T-cell (primary cell): ENCODE measurements at regions not wholly inside any gene's neighbourhood (a gene's known extent, or its start where the extent isn't known, plus 50 kb on each side); places are given as distances from the start of the nearest gene placed in this dataset.

Experiments
- ATAC-seq, 4 experiments: fragments of 200-7000 bp in 3 of 4; fragments of 150-1000 bp in 1 of 4; cut with Tn5 transposase; replicated peaks in 1 of 4; 1 replicate in 3 of 4; 2 replicates in 1 of 4; pipeline ENCODE4 v1.10.0; 2021; ENCODE audit warnings: moderate library complexity in 3 of 4, mild to moderate bottlenecking in 2 of 4, moderate number of reproducible peaks in 1 of 4
- CTCF ChIA-PET, 2 donors: fragments of 300-600 bp; sonication (Branson Sonifier 250); formaldehyde crosslinking; loops; one replicate each; lab custom pipeline; 2022; ENCODE audit warnings: antibody characterized with exemption in 2 of 2; lab: Charles Lee
- POLR2A ChIA-PET, 2 donors: fragments of 300-600 bp; sonication (Branson Sonifier 250); formaldehyde crosslinking; loops; one replicate each; lab custom pipeline; 2022; ENCODE audit warnings: antibody characterized with exemption in 2 of 2; lab: Charles Lee
- DNase-seq, 35 experiments: peaks; one replicate each; pipeline versions ENCODE4 v3.0.0 to v3.0.0-alpha.2; 2013 to 2023
- H3K27ac ChIP-seq: one replicate; pipeline ENCODE4 v1.5.1; 2013; ENCODE audit warnings: low read length
- H3K27me3 ChIP-seq, 2 experiments: replicated peaks in 1 of 2; 1 replicate in 1 of 2; 2 replicates in 1 of 2; pipeline versions ENCODE4 v1.6.1 to v1.7.0; 2013; ENCODE audit warnings: low read length in 1 of 2, mixed read lengths in 1 of 2; ENCODE audit not compliant: control insufficient read depth in 2 of 2, insufficient read depth in 2 of 2; ENCODE audit errors: extremely low read depth in 1 of 2
- H3K36me3 ChIP-seq, 2 donors: 1 replicate in 1 of 2; 2 replicates in 1 of 2; pipeline versions ENCODE4 v1.6.1 to v1.7.0; 2013; ENCODE audit warnings: low read length in 1 of 2; ENCODE audit not compliant: control insufficient read depth in 2 of 2, insufficient read depth in 1 of 2; ENCODE audit errors: extremely low read depth in 1 of 2
- H3K4me1 ChIP-seq, 2 experiments: 1 replicate in 1 of 2; 2 replicates in 1 of 2; pipeline versions ENCODE4 v1.6.1 to v1.7.0; 2013; ENCODE audit warnings: low read length in 2 of 2, mixed read lengths in 1 of 2; ENCODE audit not compliant: insufficient read depth in 2 of 2, control insufficient read depth in 1 of 2; ENCODE audit errors: extremely low read depth in 1 of 2
- H3K4me3 ChIP-seq, 2 donors: 1 replicate in 1 of 2; 2 replicates in 1 of 2; pipeline versions ENCODE4 v1.5.1 to v1.7.0; 2013; ENCODE audit warnings: mild to moderate bottlenecking in 2 of 2, low read length in 1 of 2, moderate library complexity in 1 of 2; ENCODE audit not compliant: control insufficient read depth in 1 of 2; ENCODE audit errors: extremely low read depth in 1 of 2
- H3K9me3 ChIP-seq: 2 replicates; pipeline ENCODE4 v1.7.0; 2013
- H3K27ac Mint-ChIP-seq, 2 donors: one replicate each; pipeline ENCODE4 v1.8.0; 2020 to 2021; ENCODE audit warnings: mild to moderate bottlenecking in 2 of 2, mixed read lengths in 2 of 2
- H3K27me3 Mint-ChIP-seq, 2 donors: one replicate each; pipeline ENCODE4 v1.8.0; 2021 to 2022; ENCODE audit warnings: mixed read lengths in 2 of 2
- H3K36me3 Mint-ChIP-seq: one replicate; pipeline ENCODE4 v1.8.0; 2021; ENCODE audit warnings: mixed read lengths
- H3K4me1 Mint-ChIP-seq, 3 donors: one replicate each; pipeline ENCODE4 v1.8.0; 2020 to 2022; ENCODE audit warnings: mixed read lengths in 3 of 3, mild to moderate bottlenecking in 1 of 3
- H3K4me3 Mint-ChIP-seq, 3 donors: one replicate each; pipeline ENCODE4 v1.8.0; 2020 to 2022; ENCODE audit warnings: mild to moderate bottlenecking in 3 of 3, mixed read lengths in 3 of 3, moderate library complexity in 3 of 3
- H3K9me3 Mint-ChIP-seq, 3 donors: one replicate each; pipeline ENCODE4 v1.8.0; 2020 to 2022; ENCODE audit warnings: mixed read lengths in 3 of 3
- whole genome bisulfite sequencing: methylation state at CpG from one replicate; pipeline ENCODE4 v1.1.5; 2013; ENCODE audit warnings: missing lambda C conversion rate; ENCODE audit not compliant: insufficient coverage; 5-methylcytosine and 5-hydroxymethylcytosine counted together

- Histone ChIP-seq H3K4me1 (no peaks in the 10 kb centered on the region), H3K27me3 (no peaks in the 10 kb centered on the region), H3K9me3 (no peaks in the 10 kb centered on the region), H3K27ac (no peak overlapping the region), H3K36me3 (no peaks in the 10 kb centered on the region), H3K4me3 (no peak overlapping the region)
- Mint-ChIP-seq H3K4me1 (no peaks in the 10 kb centered on the region), H3K27me3 (no peaks in the 10 kb centered on the region), H3K27ac (no peak overlapping the region), H3K9me3 (peaks cover 0 to 4% (median 3%) of the 10 kb centered on the region in 3 donors), H3K36me3 (no peaks in the 10 kb centered on the region), H3K4me3 (no peak overlapping the region)
- POLR2A ChIA-PET: no interaction called here
- no peak for ATAC-seq
- WGBS: 72% methylated on average over 3 of the region's 5 CpGs
- CTCF ChIA-PET: no interaction called here
- DNase-seq: no peak
Observed at GRCh38 chr2:14713248-14713647, 80.7 kb downstream of the LRATD1 start.

DNA sequence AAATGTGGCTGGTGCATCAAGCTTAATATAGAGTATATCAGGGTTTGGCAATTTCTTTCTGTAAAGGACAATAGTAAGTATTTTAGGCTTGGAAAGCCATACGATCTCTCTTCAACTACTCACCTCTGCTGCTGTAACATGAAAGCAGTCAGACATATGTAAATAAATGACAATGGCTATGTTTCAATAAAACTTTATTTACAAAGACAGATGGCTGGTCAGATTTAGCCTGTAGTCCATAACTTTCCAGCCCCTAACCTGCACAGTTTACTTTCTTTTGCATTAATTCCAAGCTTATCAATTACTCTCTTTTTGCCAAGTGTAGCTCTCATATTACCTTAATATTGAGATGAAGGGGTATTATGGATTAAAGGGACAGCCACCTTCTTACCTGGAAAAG lies 83.1 kb downstream of the LRATD1 start:
- H3K27ac Mint-ChIP-seq: no peak overlapping the region
- Histone ChIP-seq H3K36me3 (no peaks in the 10 kb centered on the region), H3K27me3 (no peaks in the 10 kb centered on the region), H3K4me1 (no peaks in the 10 kb centered on the region), H3K4me3 (no peak overlapping the region), H3K27ac (no peak overlapping the region), H3K9me3 (no peaks in the 10 kb centered on the region)
- H3K4me1 Mint-ChIP-seq: no peaks in the 10 kb centered on the region
- H3K36me3 Mint-ChIP-seq: no peaks in the 10 kb centered on the region
- no peak for DNase-seq
- H3K4me3 Mint-ChIP-seq: no peak overlapping the region
- no peak for ATAC-seq
- POLR2A ChIA-PET: no interaction called here
- no CpG with 5 or more reads among the region's 1 CpG for WGBS
- H3K27me3 Mint-ChIP-seq: no peaks in the 10 kb centered on the region
- peaks cover 0 to 3% (median 0%) of the 10 kb centered on the region in 3 donors for H3K9me3 Mint-ChIP-seq
- CTCF ChIA-PET: no interaction called here

DNA sequence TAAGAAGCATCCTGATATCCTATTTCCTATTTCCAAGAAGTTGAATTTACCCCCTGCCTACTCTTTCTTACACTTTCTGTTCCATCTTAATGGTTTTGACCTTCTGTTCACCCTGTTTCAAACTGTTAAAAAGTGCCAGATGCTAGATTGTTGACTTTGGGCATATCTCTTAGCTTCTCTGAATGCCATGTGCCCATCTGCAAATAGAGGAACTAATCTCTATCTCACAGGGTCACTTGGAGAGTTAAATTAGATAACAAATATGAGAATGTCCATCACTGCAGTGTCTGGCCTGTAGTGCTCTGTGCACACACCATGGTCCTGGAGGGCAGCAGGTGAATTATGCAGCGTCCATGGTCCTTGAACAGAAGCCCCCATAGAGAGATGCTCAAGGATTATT lies 83.8 kb downstream of the LRATD1 start:
- no peaks in the 10 kb centered on the region for H3K27me3 ChIP-seq
- H3K9me3 ChIP-seq: no peaks in the 10 kb centered on the region
- H3K4me3 ChIP-seq: no peak overlapping the region
- Mint-ChIP-seq H3K36me3 (no peaks in the 10 kb centered on the region), H3K4me3 (no peak overlapping the region), H3K27me3 (no peaks in the 10 kb centered on the region), H3K4me1 (no peaks in the 10 kb centered on the region), H3K27ac (no peak overlapping the region), H3K9me3 (peaks cover 0 to 3% (median 0%) of the 10 kb centered on the region in 3 donors)
- H3K4me1 ChIP-seq: no peaks in the 10 kb centered on the region
- no peaks in the 10 kb centered on the region for H3K36me3 ChIP-seq
- ATAC-seq (no peak), DNase-seq (no peak)
- H3K27ac ChIP-seq: no peak overlapping the region
- ChIA-PET POLR2A (no interaction called here), CTCF (no interaction called here)
- WGBS: 40% methylated on average over 1 of the region's 1 CpG

- H3K36me3 ChIP-seq: no peaks in the 10 kb centered on the region
- H3K27me3 Mint-ChIP-seq: no peaks in the 10 kb centered on the region
- no peaks in the 10 kb centered on the region for H3K4me1 ChIP-seq
- WGBS: 83% methylated on average over 1 of the region's 3 CpGs
- H3K27ac ChIP-seq: no peak overlapping the region
- no peaks in the 10 kb centered on the region for H3K36me3 Mint-ChIP-seq
- POLR2A ChIA-PET: no interaction called here
- H3K4me1 Mint-ChIP-seq: no peaks in the 10 kb centered on the region
- H3K27ac Mint-ChIP-seq: no peak overlapping the region
- no peak overlapping the region for H3K4me3 Mint-ChIP-seq
- CTCF ChIA-PET: no interaction called here
- ATAC-seq (no peak), DNase-seq (no peak)
- H3K9me3 ChIP-seq: no peaks in the 10 kb centered on the region
- no peaks in the 10 kb centered on the region for H3K27me3 ChIP-seq
- H3K9me3 Mint-ChIP-seq: peaks cover 0 to 3% (median 0%) of the 10 kb centered on the region in 3 donors
- H3K4me3 ChIP-seq: no peak overlapping the region
Observed at GRCh38 chr2:14717131-14717530, 84.6 kb downstream of the LRATD1 start.

DNA sequence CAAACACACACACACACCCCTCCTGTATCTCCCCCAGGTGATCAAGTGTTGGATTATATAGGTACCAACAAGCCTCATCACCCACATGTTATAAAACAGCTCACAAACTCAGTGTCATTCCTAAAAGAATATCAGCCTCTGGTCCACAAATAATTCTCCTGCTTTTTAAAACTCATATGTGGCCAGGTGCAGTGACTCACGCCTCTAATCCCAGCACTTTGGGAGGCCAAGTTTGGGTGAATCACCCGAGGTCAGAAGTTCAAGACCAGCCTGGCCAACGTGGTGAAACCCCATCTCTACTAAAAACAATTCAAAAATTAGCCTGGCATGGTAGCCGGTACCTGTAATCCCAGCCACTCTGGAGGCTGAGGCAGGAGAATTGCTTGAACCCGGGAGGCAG lies 87.8 kb downstream of the LRATD1 start:
- Histone ChIP-seq H3K4me3 (no peak overlapping the region), H3K4me1 (no peaks in the 10 kb centered on the region), H3K27ac (no peak overlapping the region), H3K36me3 (no peaks in the 10 kb centered on the region), H3K27me3 (no peaks in the 10 kb centered on the region), H3K9me3 (no peaks in the 10 kb centered on the region)
- POLR2A ChIA-PET: no interaction called here
- no peak for ATAC-seq
- CTCF ChIA-PET: no interaction called here
- no peak overlapping the region for H3K27ac Mint-ChIP-seq
- 63% methylated on average over 4 of the region's 5 CpGs for WGBS
- no peak overlapping the region for H3K4me3 Mint-ChIP-seq
- no peaks in the 10 kb centered on the region for H3K27me3 Mint-ChIP-seq
- DNase-seq: no peak
- peaks cover 0 to 7% (median 3%) of the 10 kb centered on the region in 3 donors for H3K9me3 Mint-ChIP-seq
- H3K4me1 Mint-ChIP-seq: no peaks in the 10 kb centered on the region
- no peaks in the 10 kb centered on the region for H3K36me3 Mint-ChIP-seq

DNA sequence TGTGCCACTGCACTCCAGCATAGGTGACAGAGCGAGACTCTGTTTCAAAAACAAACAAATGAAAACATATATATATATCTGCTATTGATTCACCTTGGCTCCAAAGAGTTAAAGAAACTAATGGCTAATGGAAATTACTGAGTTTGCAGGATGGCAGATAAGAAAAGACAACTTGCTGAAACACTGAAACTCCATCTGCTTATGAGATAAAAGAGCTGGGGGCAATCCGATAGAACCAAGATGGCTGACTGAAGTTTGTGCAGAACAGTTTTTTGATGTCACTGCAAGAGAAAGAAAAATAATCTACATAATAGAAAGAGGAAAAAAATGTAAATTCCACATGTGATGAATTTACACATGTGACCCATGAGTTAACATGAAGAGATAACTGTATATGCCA lies 88.2 kb downstream of the LRATD1 start:
- Mint-ChIP-seq H3K4me3 (no peak overlapping the region), H3K27ac (no peak overlapping the region), H3K27me3 (no peaks in the 10 kb centered on the region), H3K9me3 (peaks cover 0 to 7% (median 3%) of the 10 kb centered on the region in 3 donors), H3K36me3 (no peaks in the 10 kb centered on the region), H3K4me1 (no peaks in the 10 kb centered on the region)
- CTCF ChIA-PET: no interaction called here
- no peak overlapping the region for H3K4me3 ChIP-seq
- no peaks in the 10 kb centered on the region for H3K36me3 ChIP-seq
- POLR2A ChIA-PET: no interaction called here
- H3K27me3 ChIP-seq: no peaks in the 10 kb centered on the region
- WGBS: no CpG with 5 or more reads among the region's 2 CpGs
- no peak overlapping the region for H3K27ac ChIP-seq
- no peaks in the 10 kb centered on the region for H3K9me3 ChIP-seq
- ATAC-seq (no peak), DNase-seq (no peak)
- H3K4me1 ChIP-seq: no peaks in the 10 kb centered on the region

- H3K9me3 Mint-ChIP-seq: peaks cover 3 to 7% (median 3%) of the 10 kb centered on the region in 3 donors
- Histone ChIP-seq H3K4me1 (no peaks in the 10 kb centered on the region), H3K27me3 (no peaks in the 10 kb centered on the region), H3K9me3 (no peaks in the 10 kb centered on the region), H3K27ac (no peak overlapping the region), H3K4me3 (no peak overlapping the region), H3K36me3 (no peaks in the 10 kb centered on the region)
- ChIA-PET CTCF (no interaction called here), POLR2A (no interaction called here)
- H3K36me3 Mint-ChIP-seq: no peaks in the 10 kb centered on the region
- no peak overlapping the region for H3K27ac Mint-ChIP-seq
- ATAC-seq (no peak), DNase-seq (no peak)
- H3K27me3 Mint-ChIP-seq: no peaks in the 10 kb centered on the region
- H3K4me1 Mint-ChIP-seq: no peaks in the 10 kb centered on the region
- H3K4me3 Mint-ChIP-seq: no peak overlapping the region
- WGBS: no CpG with 5 or more reads among the region's 3 CpGs
Observed at GRCh38 chr2:14722904-14723570, 90.5 kb downstream of the LRATD1 start.
